Stimulated activated CD8-positive, alpha-beta memory T cell treated with anti-CD3 and anti-CD28 coated beads, Interleukin-7, amount 100 ng/mL, for 4 hours (primary cell): ENCODE measurements at regions not wholly inside any gene's neighbourhood (a gene's known extent, or its start where the extent isn't known, plus 50 kb on each side); places are given as distances from the start of the nearest gene placed in this dataset.
A peak's percentile ranks its signal among the peaks of the same experiment; 100 is the strongest.
"Not testable (repeated sequence)": the region's sequence is repeated elsewhere in the genome, so short reads cannot be mapped to it uniquely, and the experiment has no call there.

Experiments used
- DNase-seq, 2 donors: peaks; one replicate each; pipeline ENCODE4 v3.0.0-alpha.2; 2020; ENCODE audit warnings: low read depth in 2 of 2

GRCh38 chr21:6483645-6484044, 4037.7 kb upstream of the TPTE start:
- not testable (repeated sequence) for DNase-seq

GRCh38 chr21:6486821-6487220, 4034.6 kb upstream of the TPTE start:
- not testable (repeated sequence) for DNase-seq

- DNase-seq: not testable (repeated sequence)
These were observed 4028.7 kb upstream of the TPTE start for GRCh38 chr21:6492691-6493090.

- not testable (repeated sequence) for DNase-seq
These were observed 4027.4 kb upstream of the TPTE start for GRCh38 chr21:6493957-6494356.

GRCh38 chr21:6496356-6496755, 4025.0 kb upstream of the TPTE start:
- DNase-seq: not testable (repeated sequence)

GRCh38 chr21:6498716-6499115, 4022.7 kb upstream of the TPTE start:
- DNase-seq: peak in 1 of 2 donors; percentile 25

- DNase-seq: peak in 1 of 2 donors; percentile 75
These were observed 4022.1 kb upstream of the TPTE start for GRCh38 chr21:6499128-6499826.

- DNase-seq: not testable (repeated sequence)
These were observed 4021.5 kb upstream of the TPTE start for GRCh38 chr21:6499866-6500265.

GRCh38 chr21:6500681-6501080, 4020.7 kb upstream of the TPTE start:
- not testable (repeated sequence) for DNase-seq

- DNase-seq: not testable (repeated sequence)
These were observed 4015.1 kb upstream of the TPTE start for GRCh38 chr21:6506167-6506894.

- DNase-seq: not testable (repeated sequence)
These were observed 4013.8 kb upstream of the TPTE start for GRCh38 chr21:6507632-6508031.

GRCh38 chr21:6521777-6522176, 3999.6 kb upstream of the TPTE start:
- DNase-seq: not testable (repeated sequence)

GRCh38 chr21:6526213-6526612, 3995.2 kb upstream of the TPTE start:
- not testable (repeated sequence) for DNase-seq

- not testable (repeated sequence) for DNase-seq
These were observed 3990.7 kb upstream of the TPTE start for GRCh38 chr21:6530655-6531054.

GRCh38 chr21:6533261-6533660, 3988.1 kb upstream of the TPTE start:
- not testable (repeated sequence) for DNase-seq

GRCh38 chr21:6538320-6538719, 3983.1 kb upstream of the TPTE start:
- not testable (repeated sequence) for DNase-seq

GRCh38 chr21:6539688-6540087, 3981.7 kb upstream of the TPTE start:
- not testable (repeated sequence) for DNase-seq

- not testable (repeated sequence) for DNase-seq
These were observed 3980.3 kb upstream of the TPTE start for GRCh38 chr21:6541036-6541435.

- DNase-seq: not testable (repeated sequence)
These were observed 3976.1 kb upstream of the TPTE start for GRCh38 chr21:6545288-6545687.

GRCh38 chr21:6551045-6551444, 3970.3 kb upstream of the TPTE start:
- DNase-seq: not testable (repeated sequence)

GRCh38 chr21:6553505-6554376, 3967.6 kb upstream of the TPTE start:
- not testable (repeated sequence) for DNase-seq

- not testable (repeated sequence) for DNase-seq
These were observed 3967.0 kb upstream of the TPTE start for GRCh38 chr21:6554377-6554864.
